ENCODE measurements at regions not wholly inside any gene's neighbourhood (a gene's known extent, or its start where the extent isn't known, plus 50 kb on each side); places are given as distances from the start of the nearest gene placed in this dataset.

DNA sequence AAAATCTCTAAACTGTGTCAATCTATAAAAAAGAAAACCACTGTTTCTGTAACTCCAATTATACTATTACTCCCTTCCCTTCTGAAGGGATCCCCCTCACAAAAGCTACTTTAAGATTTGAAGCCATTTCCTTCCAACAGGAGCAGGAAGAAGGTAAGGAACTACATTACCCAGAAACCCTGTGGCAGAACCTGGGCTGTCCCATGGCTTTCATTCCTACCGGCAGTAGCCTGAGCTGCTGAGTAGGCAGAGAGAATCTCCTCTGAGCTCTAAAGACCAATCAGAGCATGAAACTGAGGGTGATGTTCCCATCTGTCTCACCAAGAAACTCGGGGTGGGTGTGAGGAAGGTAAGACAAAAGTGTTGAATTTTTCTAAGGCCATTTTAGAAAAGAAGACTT is 108.0 kb upstream of the LRFN2 start:
- TF ChIP-seq, protein P1, sequence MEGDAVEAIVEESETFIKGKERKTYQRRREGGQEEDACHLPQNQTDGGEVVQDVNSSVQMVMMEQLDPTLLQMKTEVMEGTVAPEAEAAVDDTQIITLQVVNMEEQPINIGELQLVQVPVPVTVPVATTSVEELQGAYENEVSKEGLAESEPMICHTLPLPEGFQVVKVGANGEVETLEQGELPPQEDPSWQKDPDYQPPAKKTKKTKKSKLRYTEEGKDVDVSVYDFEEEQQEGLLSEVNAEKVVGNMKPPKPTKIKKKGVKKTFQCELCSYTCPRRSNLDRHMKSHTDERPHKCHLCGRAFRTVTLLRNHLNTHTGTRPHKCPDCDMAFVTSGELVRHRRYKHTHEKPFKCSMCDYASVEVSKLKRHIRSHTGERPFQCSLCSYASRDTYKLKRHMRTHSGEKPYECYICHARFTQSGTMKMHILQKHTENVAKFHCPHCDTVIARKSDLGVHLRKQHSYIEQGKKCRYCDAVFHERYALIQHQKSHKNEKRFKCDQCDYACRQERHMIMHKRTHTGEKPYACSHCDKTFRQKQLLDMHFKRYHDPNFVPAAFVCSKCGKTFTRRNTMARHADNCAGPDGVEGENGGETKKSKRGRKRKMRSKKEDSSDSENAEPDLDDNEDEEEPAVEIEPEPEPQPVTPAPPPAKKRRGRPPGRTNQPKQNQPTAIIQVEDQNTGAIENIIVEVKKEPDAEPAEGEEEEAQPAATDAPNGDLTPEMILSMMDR (conservative IDR thresholded peaks at IDR 0.05; ENCODE audit: low read depth, low read length) = no peak

DNA sequence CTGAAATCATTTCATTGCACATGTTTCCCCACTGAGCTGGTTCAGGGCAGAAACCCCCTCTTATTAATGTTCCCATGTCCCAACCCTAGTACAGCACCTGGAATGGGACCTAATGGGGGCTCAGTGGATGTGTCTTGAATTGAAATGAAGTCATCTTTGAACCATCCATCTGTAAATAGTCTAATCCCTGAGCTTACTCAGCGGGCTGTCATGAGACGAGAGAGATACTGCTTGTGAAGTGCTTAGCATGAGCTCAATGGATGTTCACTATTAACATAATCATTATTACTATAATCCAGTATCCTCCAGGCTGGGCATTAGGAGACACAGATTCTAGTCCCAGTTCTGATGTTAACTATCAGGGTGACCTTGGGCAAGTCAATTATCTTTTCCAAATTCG is 106.6 kb upstream of the LRFN2 start:
- no peak for DNase-seq (ENCODE audit: low read depth)
- no peak overlapping the region for H3K4me3 ChIP-seq (ENCODE audit: low read depth, low read length)
- TF ChIP-seq, protein P1 (conservative IDR thresholded peaks at IDR 0.05; ENCODE audit: low read depth, low read length) = no peak

More for the DNA sequence above, 108.0 kb upstream of the LRFN2 start:
- H3K4me3 ChIP-seq (ENCODE audit: low read depth, low read length) = no peak overlapping the region
- DNase-seq (ENCODE audit: low read depth) = no peak

DNA sequence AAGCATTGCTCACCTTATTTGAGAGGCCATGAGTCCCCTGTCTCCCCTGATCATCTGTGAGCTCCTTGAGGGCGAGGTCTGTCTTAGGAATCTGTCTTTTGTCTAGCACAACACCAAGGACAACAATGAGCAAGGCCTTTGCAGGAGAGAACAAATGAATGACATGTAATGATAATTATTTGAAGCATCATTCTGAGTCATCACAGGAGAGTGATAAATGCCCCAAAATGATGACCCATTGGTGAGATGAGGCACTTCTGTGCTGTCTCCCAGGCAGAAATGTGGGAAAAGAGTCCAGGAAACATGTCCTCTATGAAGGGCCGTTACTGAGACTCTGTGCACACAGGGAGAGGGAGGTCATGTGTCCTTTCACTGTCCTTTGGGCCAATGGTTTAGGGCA is 105.2 kb upstream of the LRFN2 start:
- no peak overlapping the region for H3K4me3 ChIP-seq (ENCODE audit: low read depth, low read length)
- TF ChIP-seq, protein P1 (conservative IDR thresholded peaks at IDR 0.05; ENCODE audit: low read depth, low read length) = no peak
- no peak for DNase-seq (ENCODE audit: low read depth)

DNA sequence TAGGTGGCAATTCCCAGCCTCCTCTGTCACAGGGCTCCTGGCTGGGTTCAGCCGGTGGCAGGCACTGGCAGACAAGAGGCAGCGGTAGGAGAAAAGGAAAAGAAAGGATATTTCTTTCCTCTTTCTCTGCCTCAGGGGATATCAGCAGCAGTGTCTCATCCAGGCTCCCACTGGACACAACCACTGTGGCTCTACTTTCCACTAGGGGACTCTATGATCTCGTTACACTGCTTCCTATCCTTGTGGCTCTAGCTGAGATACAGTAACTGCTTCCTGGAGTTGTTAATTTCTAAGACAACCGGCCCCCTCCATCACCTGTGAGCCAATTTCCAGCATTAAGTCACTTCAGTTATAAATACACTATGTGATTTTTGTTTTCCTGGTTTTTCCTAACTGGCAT is 102.0 kb upstream of the LRFN2 start:
- H3K4me3 ChIP-seq (ENCODE audit: low read depth, low read length) = no peak overlapping the region
- TF ChIP-seq, protein P1 (conservative IDR thresholded peaks at IDR 0.05; ENCODE audit: low read depth, low read length) = no peak

DNA sequence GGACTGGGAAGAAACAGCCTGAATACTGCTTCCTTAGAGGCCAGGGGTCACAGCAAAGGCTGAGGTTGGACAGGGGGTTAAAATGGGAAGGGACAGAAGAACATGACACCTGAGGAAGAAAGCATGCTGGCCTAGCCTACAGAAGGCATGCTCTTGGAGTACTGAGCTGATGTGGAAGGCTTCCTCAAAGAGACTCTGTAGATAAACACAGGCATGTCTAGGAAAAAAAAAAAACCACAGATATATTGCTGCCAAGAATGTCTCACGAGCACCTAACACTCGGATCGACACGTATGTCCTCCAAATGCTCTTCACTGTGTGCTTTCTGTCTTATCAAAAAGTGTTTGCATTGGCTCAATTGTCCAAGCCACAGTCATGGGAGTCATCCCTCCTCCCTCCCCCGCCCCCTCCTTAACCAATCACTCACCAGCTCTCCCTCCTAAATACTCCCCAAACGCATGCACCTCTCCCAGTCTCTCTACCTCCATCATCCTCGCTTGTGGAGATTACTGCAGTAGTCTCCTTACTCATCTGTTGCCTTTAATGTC is 101.1 kb upstream of the LRFN2 start:
- TF ChIP-seq, protein P1 (conservative IDR thresholded peaks at IDR 0.05; ENCODE audit: low read depth, low read length) = no peak
- DNase-seq (ENCODE audit: low read depth) = no peak
- no peak overlapping the region for H3K4me3 ChIP-seq (ENCODE audit: low read depth, low read length)

More for the DNA sequence above, 102.0 kb upstream of the LRFN2 start:
- DNase-seq (ENCODE audit: low read depth) = no peak

DNA sequence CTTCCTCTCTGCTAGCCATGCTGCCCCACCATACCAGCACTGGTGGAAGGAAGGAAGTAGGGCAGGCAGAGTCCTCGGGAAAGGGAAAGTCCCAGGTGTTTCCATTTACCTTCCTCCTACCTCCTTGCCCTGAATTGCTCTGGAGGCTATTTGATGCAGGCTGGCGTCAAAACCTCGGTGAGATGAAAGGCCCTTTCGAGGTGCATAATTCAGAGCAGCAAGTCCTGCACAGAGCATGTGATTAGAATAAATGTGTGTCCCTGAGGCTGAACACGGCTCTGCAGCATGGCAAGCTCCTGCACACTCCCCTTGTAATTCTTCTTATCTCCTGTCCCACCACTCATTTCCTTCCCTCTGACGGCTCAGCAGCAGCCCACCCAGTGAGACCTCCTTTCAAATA is 98.7 kb upstream of the LRFN2 start:
- TF ChIP-seq, protein P1 (conservative IDR thresholded peaks at IDR 0.05; ENCODE audit: low read depth, low read length) = no peak
- no peak overlapping the region for H3K4me3 ChIP-seq (ENCODE audit: low read depth, low read length)
- no peak for DNase-seq (ENCODE audit: low read depth)

DNA sequence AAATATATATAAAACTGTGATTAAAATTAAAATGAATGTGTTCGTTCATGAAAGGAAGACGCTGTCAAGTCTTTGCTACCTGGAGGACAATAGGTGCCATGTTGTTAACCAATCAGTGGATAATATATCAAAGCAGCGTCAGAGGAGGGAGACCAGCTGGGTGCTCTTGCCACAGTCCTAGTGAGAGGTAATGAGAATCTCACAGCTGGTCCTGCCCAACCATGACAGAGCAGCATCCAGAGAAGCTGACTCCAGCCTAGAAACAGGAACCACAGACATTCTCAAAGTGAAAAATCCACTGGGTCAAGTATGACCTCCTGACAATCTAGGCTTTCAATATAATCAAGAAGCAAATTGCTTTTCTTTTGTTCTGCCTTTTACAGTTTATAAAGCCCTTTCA is 94.5 kb upstream of the LRFN2 start:
- no peak for DNase-seq (ENCODE audit: low read depth)
- H3K4me3 ChIP-seq (ENCODE audit: low read depth, low read length) = no peak overlapping the region
- TF ChIP-seq, protein P1 (conservative IDR thresholded peaks at IDR 0.05; ENCODE audit: low read depth, low read length) = no peak
